NT2/D1 (cell line): ENCODE measurements at regions not wholly inside any gene's neighbourhood (a gene's known extent, or its start where the extent isn't known, plus 50 kb on each side); places are given as distances from the start of the nearest gene placed in this dataset.

ENCODE experiments used
- DNase-seq: peaks from one replicate; pipeline ENCODE4 v3.0.0-alpha.2; 2011; ENCODE audit warnings: low read depth, low spot score
- H3K27me3 ChIP-seq: 2 replicates; pipeline ENCODE4 v1.6.0; 2011; ENCODE audit warnings: mild to moderate bottlenecking; ENCODE audit not compliant: insufficient read length, insufficient read depth
- H3K36me3 ChIP-seq: 2 replicates; pipeline ENCODE4 v1.6.1; 2011; ENCODE audit warnings: mild to moderate bottlenecking, low read length, mixed read lengths; ENCODE audit not compliant: insufficient read depth, insufficient read length
- H3K4me1 ChIP-seq: 2 replicates; pipeline ENCODE4 v1.5.1; 2011; ENCODE audit not compliant: insufficient read depth, insufficient read length
- H3K4me3 ChIP-seq: 2 replicates; pipeline ENCODE4 v1.5.1; 2011; ENCODE audit warnings: low read depth; ENCODE audit not compliant: insufficient read length
- H3K9ac ChIP-seq: 2 replicates; pipeline ENCODE4 v1.6.0; 2011; ENCODE audit warnings: low read depth; ENCODE audit not compliant: insufficient read length
- H3K9me3 ChIP-seq: 2 replicates; pipeline ENCODE4 v1.5.1; 2011; ENCODE audit warnings: mild to moderate bottlenecking, low read length; ENCODE audit not compliant: insufficient read depth
- SUZ12 ChIP-seq: IDR thresholded peaks from 2 replicates; pipeline ENCODE4 v1.6.1; 2011; ENCODE audit not compliant: insufficient read length, insufficient read depth; ENCODE audit errors: extremely low read depth
- YY1 ChIP-seq: IDR thresholded peaks from 2 replicates; pipeline ENCODE4 v1.6.1; 2011; ENCODE audit not compliant: insufficient read length, insufficient read depth
- ZNF274 ChIP-seq: IDR thresholded peaks from 2 replicates; pipeline ENCODE4 v1.6.1; 2011; ENCODE audit warnings: mild to moderate bottlenecking, low read depth, low read length

GRCh38 chr9:24044576-24044975, 218.5 kb upstream of the ELAVL2 start:
- H3K9me3 ChIP-seq: no peaks in the 10 kb centered on the region

DNA sequence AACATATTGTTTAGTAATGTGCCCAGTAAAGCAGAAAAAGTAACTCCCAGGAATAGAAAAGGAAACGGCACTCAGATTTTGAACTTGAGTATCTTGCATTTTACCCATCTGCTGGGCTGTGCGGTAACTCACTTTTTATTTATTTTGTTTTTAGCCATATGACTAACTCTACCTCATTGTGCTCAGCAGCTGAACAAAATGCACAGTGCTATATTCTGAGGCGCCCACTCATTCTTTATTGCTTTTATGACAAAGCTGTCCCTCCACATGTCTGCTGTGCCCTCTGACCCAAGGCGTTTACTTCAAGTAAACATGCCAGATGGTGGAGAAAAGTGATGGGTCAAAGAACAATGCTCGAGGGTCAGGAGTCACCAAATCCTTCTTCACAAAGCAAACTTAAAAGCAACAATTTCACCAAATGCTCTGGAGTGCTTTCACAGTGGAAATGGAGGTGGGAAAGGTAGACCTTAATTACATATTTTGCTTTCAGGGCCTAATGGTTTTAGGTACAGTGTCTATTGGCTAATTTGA, 215.2 kb upstream of the ELAVL2 start:
- no peak for DNase-seq
- TF ChIP-seq YY1: no peak
- no peaks in the 10 kb centered on the region for H3K4me1 ChIP-seq
- no peak overlapping the region for H3K4me3 ChIP-seq
- H3K36me3 ChIP-seq: no peaks in the 10 kb centered on the region
- H3K9ac ChIP-seq: no peak overlapping the region
- no peaks in the 10 kb centered on the region for H3K27me3 ChIP-seq
- no peaks in the 10 kb centered on the region for H3K9me3 ChIP-seq

More at GRCh38 chr9:24044576-24044975, 218.5 kb upstream of the ELAVL2 start:
- Histone ChIP-seq H3K4me3 (no peak overlapping the region), H3K27me3 (no peaks in the 10 kb centered on the region), H3K36me3 (no peaks in the 10 kb centered on the region), H3K9ac (no peak overlapping the region), H3K4me1 (no peaks in the 10 kb centered on the region)
- TF ChIP-seq SUZ12 (no peak), YY1 (no peak), ZNF274 (no peak)
- DNase-seq: no peak

DNA sequence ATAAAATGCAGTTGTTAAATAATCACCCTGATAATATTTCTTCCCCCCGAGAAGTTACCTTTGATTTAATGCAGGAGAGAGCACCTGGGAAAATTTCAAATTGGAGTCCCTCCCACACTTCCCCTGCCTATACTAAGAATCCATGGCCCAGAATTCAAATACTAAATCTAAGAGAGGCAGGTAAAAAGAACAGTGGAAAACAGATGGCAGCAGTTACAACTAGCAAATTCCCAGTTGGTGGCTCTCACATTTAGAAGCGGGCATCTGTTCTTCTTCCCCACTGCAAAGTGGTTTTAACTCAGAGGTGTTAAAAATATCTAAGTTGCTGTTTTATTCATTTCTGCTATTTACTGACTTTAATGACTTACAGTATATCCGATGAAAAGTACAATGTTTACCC, 210.4 kb upstream of the ELAVL2 start:
- no peaks in the 10 kb centered on the region for H3K9me3 ChIP-seq
- no peak for DNase-seq
- H3K27me3 ChIP-seq: no peaks in the 10 kb centered on the region
- H3K4me3 ChIP-seq: no peak overlapping the region
- H3K9ac ChIP-seq: no peak overlapping the region
- H3K36me3 ChIP-seq: no peaks in the 10 kb centered on the region
- H3K4me1 ChIP-seq: no peaks in the 10 kb centered on the region
- no peak for TF ChIP-seq ZNF274

DNA sequence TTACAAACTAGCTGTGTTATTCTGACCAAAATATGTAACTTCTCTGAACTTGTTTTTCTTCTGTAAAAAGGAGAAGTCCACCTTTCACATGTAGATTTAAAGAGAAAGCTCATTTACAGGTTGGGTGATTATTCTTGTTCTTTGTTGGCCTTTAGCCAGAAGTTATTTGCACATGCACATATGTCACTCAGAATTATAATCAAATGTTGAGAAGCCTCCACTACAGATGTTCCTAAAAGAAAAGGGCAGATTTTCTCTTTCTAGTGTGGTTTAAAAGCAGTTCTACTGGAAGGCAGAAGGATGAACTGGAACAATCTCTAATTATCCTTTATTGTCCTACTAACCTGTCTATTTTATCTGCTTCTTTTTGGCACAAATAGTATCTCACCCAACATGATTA, 209.8 kb upstream of the ELAVL2 start:
- Histone ChIP-seq H3K9ac (no peak overlapping the region), H3K4me3 (no peak overlapping the region), H3K9me3 (no peaks in the 10 kb centered on the region), H3K27me3 (no peaks in the 10 kb centered on the region), H3K4me1 (no peaks in the 10 kb centered on the region), H3K36me3 (no peaks in the 10 kb centered on the region)
- DNase-seq: no peak
- no peak for TF ChIP-seq SUZ12
- no peak for TF ChIP-seq ZNF274
- TF ChIP-seq YY1: no peak

- TF ChIP-seq SUZ12 (no peak), YY1 (no peak), ZNF274 (no peak)
- no peak for DNase-seq
- H3K27me3 ChIP-seq: no peaks in the 10 kb centered on the region
- no peaks in the 10 kb centered on the region for H3K4me1 ChIP-seq
- no peaks in the 10 kb centered on the region for H3K9me3 ChIP-seq
- no peak overlapping the region for H3K4me3 ChIP-seq
- no peaks in the 10 kb centered on the region for H3K36me3 ChIP-seq
- H3K9ac ChIP-seq: no peak overlapping the region
These were observed 185.8 kb upstream of the ELAVL2 start for GRCh38 chr9:24011881-24012280.

- no peaks in the 10 kb centered on the region for H3K36me3 ChIP-seq
- no peaks in the 10 kb centered on the region for H3K4me1 ChIP-seq
- DNase-seq: no peak
- H3K9me3 ChIP-seq: no peaks in the 10 kb centered on the region
- no peaks in the 10 kb centered on the region for H3K27me3 ChIP-seq
- no peak for TF ChIP-seq YY1
- TF ChIP-seq ZNF274: no peak
- no peak for TF ChIP-seq SUZ12
- no peak overlapping the region for H3K9ac ChIP-seq
- no peak overlapping the region for H3K4me3 ChIP-seq
These were observed 185.1 kb upstream of the ELAVL2 start for GRCh38 chr9:24011009-24011717.

DNA sequence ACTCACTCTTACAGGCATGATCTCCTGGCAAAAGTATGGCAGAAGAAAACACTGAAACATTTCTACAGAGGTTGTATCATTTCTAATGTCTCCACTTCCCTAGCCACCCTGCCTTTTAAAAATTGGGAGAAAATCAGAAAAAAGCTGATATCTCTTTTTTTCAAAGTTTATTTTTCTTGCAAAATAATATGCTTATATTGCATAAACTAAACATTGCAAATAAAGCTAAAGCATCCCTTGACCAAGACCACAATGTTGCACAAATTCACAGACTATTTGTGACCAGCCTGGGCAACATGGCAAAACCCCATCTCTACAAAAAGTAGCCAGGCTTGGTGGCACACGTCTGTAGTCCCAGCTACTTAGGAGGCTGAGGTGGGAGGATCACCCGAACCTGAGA, 183.3 kb upstream of the ELAVL2 start:
- H3K36me3 ChIP-seq: no peaks in the 10 kb centered on the region
- no peaks in the 10 kb centered on the region for H3K9me3 ChIP-seq
- no peaks in the 10 kb centered on the region for H3K4me1 ChIP-seq
- H3K4me3 ChIP-seq: no peak overlapping the region
- no peak for DNase-seq
- no peak for TF ChIP-seq YY1
- no peak for TF ChIP-seq SUZ12
- TF ChIP-seq ZNF274: no peak
- no peaks in the 10 kb centered on the region for H3K27me3 ChIP-seq
- no peak overlapping the region for H3K9ac ChIP-seq
